MM.1S (cell line): ENCODE measurements at regions not wholly inside any gene's neighbourhood (a gene's known extent, or its start where the extent isn't known, plus 50 kb on each side); places are given as distances from the start of the nearest gene placed in this dataset.

ENCODE experiments used
- DNase-seq: peaks from one replicate; pipeline ENCODE4 v3.0.0-alpha.2; 2015
- H2AFZ ChIP-seq: fragments of 300-600 bp; sonication (generic); 2 replicates; pipeline ENCODE4 v1.6.0; 2016; ENCODE audit warnings: antibody characterized with exemption, low read length
- H3F3A ChIP-seq: fragments of 300-600 bp; sonication (generic); 2 replicates; pipeline ENCODE4 v1.6.1; 2016; ENCODE audit warnings: mild to moderate bottlenecking, antibody characterized with exemption, low read length, moderate library complexity, mixed read lengths; ENCODE audit not compliant: insufficient read depth
- H3K27ac ChIP-seq: fragments of 300-600 bp; sonication (generic); 2 replicates; pipeline ENCODE4 v1.5.1; 2016; ENCODE audit warnings: mild to moderate bottlenecking, low read length
- H3K27me3 ChIP-seq: fragments of 300-600 bp; sonication (generic); replicated peaks from 2 replicates; pipeline ENCODE4 v1.6.0; 2016; ENCODE audit warnings: low read length; ENCODE audit not compliant: insufficient read depth
- H3K36me3 ChIP-seq: fragments of 300-600 bp; sonication (generic); replicated peaks from 2 replicates; pipeline ENCODE4 v1.6.1; 2016; ENCODE audit warnings: mild to moderate bottlenecking, low read length, mixed read lengths; ENCODE audit not compliant: insufficient read depth
- H3K4me1 ChIP-seq: fragments of 300-600 bp; sonication (generic); 2 replicates; pipeline ENCODE4 v1.6.1; 2016; ENCODE audit warnings: low read length, mixed read lengths
- H3K4me2 ChIP-seq: fragments of 300-600 bp; sonication (generic); 2 replicates; pipeline ENCODE4 v1.6.0; 2016; ENCODE audit warnings: low read depth, low read length
- H3K4me3 ChIP-seq: fragments of 300-600 bp; sonication (generic); 2 replicates; pipeline ENCODE4 v1.5.1; 2016; ENCODE audit warnings: low read length, mixed read lengths
- H3K79me2 ChIP-seq: fragments of 300-600 bp; sonication (generic); 2 replicates; pipeline ENCODE4 v1.6.1; 2016; ENCODE audit warnings: mixed run types, low read length, mixed read lengths
- H3K9ac ChIP-seq: fragments of 300-600 bp; sonication (generic); 2 replicates; pipeline ENCODE4 v1.6.1; 2016; ENCODE audit warnings: low read length, mixed read lengths
- H3K9me2 ChIP-seq: fragments of 300-600 bp; sonication (generic); replicated peaks from 2 replicates; pipeline ENCODE4 v1.6.1; 2016; ENCODE audit warnings: mild to moderate bottlenecking, low read length, mixed read lengths; ENCODE audit not compliant: insufficient read depth
- H3K9me3 ChIP-seq: fragments of 300-600 bp; sonication (generic); replicated peaks from 2 replicates; pipeline ENCODE4 v1.6.1; 2016; ENCODE audit warnings: mild to moderate bottlenecking, low read length, mixed read lengths; ENCODE audit not compliant: insufficient read depth
- H4K20me1 ChIP-seq: fragments of 300-600 bp; sonication (generic); 2 replicates; pipeline ENCODE4 v1.6.1; 2016; ENCODE audit warnings: mild to moderate bottlenecking, low read length, moderate library complexity, mixed read lengths; ENCODE audit not compliant: insufficient read depth
- CTCF ChIP-seq: fragments of 300-600 bp; sonication (generic); IDR thresholded peaks from 2 replicates; pipeline ENCODE4 v1.5.1; 2016; ENCODE audit warnings: antibody characterized with exemption, low read length, mixed read lengths
- EZH2 ChIP-seq: fragments of 300-600 bp; sonication (generic); optimal IDR thresholded peaks from 2 replicates; pipeline ENCODE3; 2017; ENCODE audit warnings: low read depth, mild to moderate bottlenecking, antibody characterized with exemption, low read length, mixed read lengths
- EZH2phosphoT487 ChIP-seq: fragments of 300-600 bp; sonication (generic); IDR thresholded peaks from 2 replicates; pipeline ENCODE4 v1.6.1; 2018; ENCODE audit warnings: antibody characterized with exemption, low read length

- H4K20me1 ChIP-seq, result no peaks in the 10 kb centered on the region
- TF ChIP-seq CTCF (no peak), EZH2phosphoT487 (no peak), EZH2 (no peak)
- no peak overlapping the region for H3K4me2 ChIP-seq
- DNase-seq, result no peak
- no peaks in the 10 kb centered on the region for H3K9me3 ChIP-seq
- H3K9ac ChIP-seq, result no peak overlapping the region
- no peak overlapping the region for H3K4me3 ChIP-seq
- no peaks in the 10 kb centered on the region for H3F3A ChIP-seq
- no peaks in the 10 kb centered on the region for H3K79me2 ChIP-seq
- no peaks in the 10 kb centered on the region for H3K4me1 ChIP-seq
- H3K27ac ChIP-seq, result no peak overlapping the region
- no peaks in the 10 kb centered on the region for H3K36me3 ChIP-seq
- no peaks in the 10 kb centered on the region for H3K9me2 ChIP-seq
- no peaks in the 10 kb centered on the region for H3K27me3 ChIP-seq
- H2AFZ ChIP-seq, result no peak overlapping the region
These were observed 136.9 kb upstream of the PARP11 start for GRCh38 chr12:4009979-4010704.

GRCh38 chr12:4006743-4007142, 133.5 kb upstream of the PARP11 start:
- H3K79me2 ChIP-seq, result no peaks in the 10 kb centered on the region
- TF ChIP-seq CTCF (no peak), EZH2 (no peak)
- H3K9me3 ChIP-seq, result no peaks in the 10 kb centered on the region
- H3K9me2 ChIP-seq, result no peaks in the 10 kb centered on the region
- no peak overlapping the region for H3K9ac ChIP-seq
- no peaks in the 10 kb centered on the region for H3K27me3 ChIP-seq
- no peak overlapping the region for H3K4me3 ChIP-seq
- no peaks in the 10 kb centered on the region for H3F3A ChIP-seq
- DNase-seq, result no peak
- no peak overlapping the region for H3K4me2 ChIP-seq
- no peak overlapping the region for H2AFZ ChIP-seq
- H4K20me1 ChIP-seq, result no peaks in the 10 kb centered on the region
- H3K27ac ChIP-seq, result no peak overlapping the region
- H3K36me3 ChIP-seq, result no peaks in the 10 kb centered on the region
- H3K4me1 ChIP-seq, result no peaks in the 10 kb centered on the region

GRCh38 chr12:4005851-4006430, 132.7 kb upstream of the PARP11 start:
- no peaks in the 10 kb centered on the region for H3K36me3 ChIP-seq
- no peak for DNase-seq
- H3K4me3 ChIP-seq, result no peak overlapping the region
- H3K27ac ChIP-seq, result no peak overlapping the region
- no peaks in the 10 kb centered on the region for H4K20me1 ChIP-seq
- no peaks in the 10 kb centered on the region for H3K9me3 ChIP-seq
- H3K4me1 ChIP-seq, result no peaks in the 10 kb centered on the region
- no peaks in the 10 kb centered on the region for H3K9me2 ChIP-seq
- no peaks in the 10 kb centered on the region for H3K79me2 ChIP-seq
- TF ChIP-seq EZH2 (no peak), CTCF (no peak), EZH2phosphoT487 (no peak)
- H3K4me2 ChIP-seq, result no peak overlapping the region
- H3K27me3 ChIP-seq, result no peaks in the 10 kb centered on the region
- no peak overlapping the region for H3K9ac ChIP-seq
- no peaks in the 10 kb centered on the region for H3F3A ChIP-seq
- no peak overlapping the region for H2AFZ ChIP-seq
